ENCODE measurements at regions not wholly inside any gene's neighbourhood (a gene's known extent, or its start where the extent isn't known, plus 50 kb on each side); places are given as distances from the start of the nearest gene placed in this dataset.

DNA sequence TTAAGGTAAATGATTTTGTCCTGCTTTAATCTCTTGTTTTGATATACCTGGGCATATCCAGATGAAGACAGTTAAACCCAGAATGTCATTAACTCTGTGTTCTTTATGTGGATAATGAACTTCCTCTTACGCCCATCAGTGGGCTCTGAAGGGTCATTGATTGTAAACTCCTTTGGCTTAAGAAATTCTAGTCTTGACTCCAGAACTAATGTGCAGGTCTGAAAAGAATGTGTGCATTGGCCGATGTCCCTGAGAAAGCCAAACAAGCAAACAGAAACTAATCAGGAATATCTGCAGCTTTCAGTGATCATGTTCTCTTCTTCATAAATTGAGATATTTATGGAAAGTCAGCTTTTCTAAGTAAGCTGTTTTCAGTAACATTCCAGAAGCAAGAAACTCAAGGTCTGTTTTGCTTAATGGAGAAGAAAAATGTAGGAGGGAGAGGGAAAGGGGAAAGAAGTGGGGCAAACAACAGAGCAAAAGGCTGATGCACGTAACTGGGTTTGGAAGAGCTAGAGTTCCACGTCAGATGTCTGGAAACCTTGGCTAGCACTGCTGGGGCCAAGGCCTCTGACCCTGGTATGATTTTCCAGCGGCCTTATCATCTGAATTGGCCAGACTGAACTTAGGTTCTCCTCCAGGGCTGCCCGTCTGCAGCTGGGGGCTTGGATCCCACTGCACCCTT, 61.3 kb upstream of the FHL2 start:
- TF ChIP-seq, protein P1, sequence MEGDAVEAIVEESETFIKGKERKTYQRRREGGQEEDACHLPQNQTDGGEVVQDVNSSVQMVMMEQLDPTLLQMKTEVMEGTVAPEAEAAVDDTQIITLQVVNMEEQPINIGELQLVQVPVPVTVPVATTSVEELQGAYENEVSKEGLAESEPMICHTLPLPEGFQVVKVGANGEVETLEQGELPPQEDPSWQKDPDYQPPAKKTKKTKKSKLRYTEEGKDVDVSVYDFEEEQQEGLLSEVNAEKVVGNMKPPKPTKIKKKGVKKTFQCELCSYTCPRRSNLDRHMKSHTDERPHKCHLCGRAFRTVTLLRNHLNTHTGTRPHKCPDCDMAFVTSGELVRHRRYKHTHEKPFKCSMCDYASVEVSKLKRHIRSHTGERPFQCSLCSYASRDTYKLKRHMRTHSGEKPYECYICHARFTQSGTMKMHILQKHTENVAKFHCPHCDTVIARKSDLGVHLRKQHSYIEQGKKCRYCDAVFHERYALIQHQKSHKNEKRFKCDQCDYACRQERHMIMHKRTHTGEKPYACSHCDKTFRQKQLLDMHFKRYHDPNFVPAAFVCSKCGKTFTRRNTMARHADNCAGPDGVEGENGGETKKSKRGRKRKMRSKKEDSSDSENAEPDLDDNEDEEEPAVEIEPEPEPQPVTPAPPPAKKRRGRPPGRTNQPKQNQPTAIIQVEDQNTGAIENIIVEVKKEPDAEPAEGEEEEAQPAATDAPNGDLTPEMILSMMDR (optimal IDR thresholded peaks at IDR 0.05 in 1 of 3, IDR thresholded peaks at IDR 0.05 in 1 of 3, conservative IDR thresholded peaks at IDR 0.05 in 1 of 3; ENCODE audit: extremely low read depth in 1 of 3, insufficient read depth in 2 of 3, low read length in 3 of 3): no peak
- TF ChIP-seq EZH2 (IDR thresholded peaks at IDR 0.05; ENCODE audit: low read length): no peak

Measured in keratinocyte (primary cell).